ENCODE measurements at regions not wholly inside any gene's neighbourhood (a gene's known extent, or its start where the extent isn't known, plus 50 kb on each side); places are given as distances from the start of the nearest gene placed in this dataset.

DNA sequence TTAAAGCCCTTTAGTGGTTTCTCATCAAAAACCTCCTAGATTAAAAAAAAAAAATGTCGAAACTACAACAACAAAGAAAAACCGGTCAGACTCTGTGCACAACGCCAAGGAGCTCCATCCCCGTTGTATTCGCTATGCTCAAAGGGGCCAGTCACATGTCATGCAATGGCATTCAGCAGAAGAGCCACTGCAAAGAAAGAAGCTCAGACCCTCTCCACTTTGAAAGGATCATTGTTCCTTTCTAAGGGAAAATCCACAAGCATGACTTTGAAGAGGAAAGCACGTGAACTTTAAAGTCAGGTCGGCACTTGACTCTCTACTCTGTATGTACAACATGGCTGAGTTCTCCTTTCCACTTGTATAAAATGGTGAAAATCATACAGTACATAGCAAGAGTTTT, 655.6 kb downstream of the ETS1 start:
- H3K4me1 ChIP-seq, result no peaks in the 10 kb centered on the region
- H3K4me3 ChIP-seq, result no peak overlapping the region
- no peak overlapping the region for H3K27ac ChIP-seq (replicated peaks in 1 of 4)
- DNase-seq (ENCODE audit: extremely low spot score), result no peak
- H3K36me3 ChIP-seq, result no peaks in the 10 kb centered on the region
- WGBS, result 79% methylated on average over 7 of the region's 7 CpGs
- TF ChIP-seq CTCF (IDR thresholded peaks at IDR 0.05) (no peak), EP300 (IDR thresholded peaks at IDR 0.05) (no peak), POLR2A (IDR thresholded peaks at IDR 0.05; ENCODE audit: low read depth) (no peak), POLR2AphosphoS5 (IDR thresholded peaks at IDR 0.05) (no peak)
- H3K9me3 ChIP-seq, result no peaks in the 10 kb centered on the region
- intact Hi-C loops (cut with DNase I), result no loop called here
- H3K27me3 ChIP-seq, result no peaks in the 10 kb centered on the region

GRCh38 chr11:127926721-127927120, 660.6 kb downstream of the ETS1 start:
- H3K9me3 ChIP-seq, result no peaks in the 10 kb centered on the region
- no peak for DNase-seq (ENCODE audit: extremely low spot score)
- intact Hi-C loops (cut with DNase I), result no loop called here
- 92% methylated on average over 8 of the region's 8 CpGs for WGBS
- H3K4me3 ChIP-seq, result no peak overlapping the region
- H3K4me1 ChIP-seq, result no peaks in the 10 kb centered on the region
- no peak for TF ChIP-seq CTCF (IDR thresholded peaks at IDR 0.05)
- TF ChIP-seq POLR2AphosphoS5 (IDR thresholded peaks at IDR 0.05), result no peak
- no peak for TF ChIP-seq POLR2A (IDR thresholded peaks at IDR 0.05; ENCODE audit: low read depth)
- no peak for TF ChIP-seq EP300 (IDR thresholded peaks at IDR 0.05)
- H3K27me3 ChIP-seq, result no peaks in the 10 kb centered on the region
- no peak overlapping the region for H3K27ac ChIP-seq (replicated peaks in 1 of 4)
- no peaks in the 10 kb centered on the region for H3K36me3 ChIP-seq

DNA sequence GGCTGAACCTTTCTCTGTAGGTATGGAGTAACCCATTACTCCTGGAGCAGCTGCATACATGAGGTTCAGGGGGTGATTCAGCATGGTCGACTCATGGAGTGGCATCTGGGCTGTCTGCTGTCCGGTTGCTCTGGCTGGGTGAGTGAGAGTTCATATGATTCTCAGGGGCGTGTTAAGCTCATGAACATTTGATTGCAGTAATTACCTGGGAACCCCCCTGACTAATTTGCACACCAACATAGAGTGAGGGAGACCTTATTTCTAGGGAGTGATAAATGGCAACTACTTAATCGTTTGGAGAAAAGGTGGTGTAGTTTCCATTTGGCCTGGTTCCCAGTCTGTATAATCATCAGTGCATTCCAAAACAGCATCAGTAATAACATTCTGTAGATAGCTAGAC, 661.9 kb downstream of the ETS1 start:
- intact Hi-C loops (cut with DNase I), result no loop called here
- TF ChIP-seq POLR2AphosphoS5 (IDR thresholded peaks at IDR 0.05), result no peak
- no peak for TF ChIP-seq POLR2A (IDR thresholded peaks at IDR 0.05; ENCODE audit: low read depth)
- TF ChIP-seq EP300 (IDR thresholded peaks at IDR 0.05), result no peak
- TF ChIP-seq CTCF (IDR thresholded peaks at IDR 0.05), result no peak
- WGBS, result 68% methylated on average over 2 of the region's 4 CpGs

DNA sequence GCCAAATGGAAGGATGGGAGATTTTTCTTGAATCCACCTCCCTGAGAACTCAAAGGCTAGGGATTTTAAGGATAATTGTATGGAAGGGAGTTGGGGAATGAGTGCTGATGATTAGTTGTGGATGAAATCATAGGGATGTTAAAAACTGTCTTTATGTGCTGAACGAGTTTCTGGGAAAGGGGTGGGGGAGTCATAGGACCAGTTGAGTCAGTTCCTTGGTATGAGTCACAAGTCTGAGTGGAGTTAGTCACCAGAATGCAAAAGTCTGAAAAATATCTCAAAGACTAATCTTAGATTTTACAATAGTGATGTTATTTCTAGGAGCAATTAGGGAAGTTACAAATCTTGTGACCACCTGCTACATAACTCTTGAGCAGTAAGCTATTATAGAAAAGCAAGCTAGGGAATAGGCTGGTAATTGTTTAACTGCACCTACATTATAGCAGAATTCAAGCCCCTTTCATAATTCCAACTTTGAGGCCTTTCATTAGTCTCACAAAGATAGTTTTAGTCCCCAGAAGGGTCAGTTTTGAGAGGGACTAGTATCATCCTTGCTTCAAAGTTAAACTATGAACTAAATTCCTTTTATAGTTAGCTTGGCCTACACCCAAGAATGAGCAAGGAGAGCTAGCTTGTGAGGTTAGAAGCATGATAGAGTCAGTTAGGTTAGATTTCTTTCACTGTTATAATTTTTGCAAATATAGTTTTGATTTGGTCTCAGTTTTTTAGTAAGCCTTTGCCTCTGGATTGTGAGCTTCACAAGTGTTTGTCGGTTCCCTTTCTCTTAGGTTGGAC, 668.0 kb downstream of the ETS1 start:
- no peak for DNase-seq (ENCODE audit: extremely low spot score)
- intact Hi-C loops (cut with DNase I), result no loop called here
- TF ChIP-seq CTCF (IDR thresholded peaks at IDR 0.05) (no peak), EP300 (IDR thresholded peaks at IDR 0.05) (no peak), POLR2A (IDR thresholded peaks at IDR 0.05; ENCODE audit: low read depth) (no peak), POLR2AphosphoS5 (IDR thresholded peaks at IDR 0.05) (no peak)
- no peaks in the 10 kb centered on the region for H3K4me1 ChIP-seq
- WGBS, result 79% methylated on average over 2 of the region's 2 CpGs
- no peaks in the 10 kb centered on the region for H3K36me3 ChIP-seq
- no peaks in the 10 kb centered on the region for H3K27me3 ChIP-seq
- no peak overlapping the region for H3K27ac ChIP-seq (replicated peaks in 1 of 4)
- no peak overlapping the region for H3K4me3 ChIP-seq
- peaks cover 0 to 13% (median 0%) of the 10 kb centered on the region in 4 donors for H3K9me3 ChIP-seq

More for the DNA sequence above, 661.9 kb downstream of the ETS1 start:
- DNase-seq (ENCODE audit: extremely low spot score), result no peak
- Histone ChIP-seq H3K4me1 (no peaks in the 10 kb centered on the region), H3K4me3 (no peak overlapping the region), H3K9me3 (no peaks in the 10 kb centered on the region), H3K27ac (replicated peaks in 1 of 4) (no peak overlapping the region), H3K36me3 (no peaks in the 10 kb centered on the region), H3K27me3 (no peaks in the 10 kb centered on the region)

GRCh38 chr11:127902382-127902781, 685.0 kb downstream of the ETS1 start:
- H3K4me1 ChIP-seq, result no peaks in the 10 kb centered on the region
- H3K4me3 ChIP-seq, result no peak overlapping the region
- TF ChIP-seq POLR2A (IDR thresholded peaks at IDR 0.05; ENCODE audit: low read depth), result no peak
- TF ChIP-seq EP300 (IDR thresholded peaks at IDR 0.05), result no peak
- no peak for TF ChIP-seq POLR2AphosphoS5 (IDR thresholded peaks at IDR 0.05)
- TF ChIP-seq CTCF (IDR thresholded peaks at IDR 0.05), result no peak
- H3K9me3 ChIP-seq, result peaks cover 0 to 13% (median 10%) of the 10 kb centered on the region in 4 donors
- H3K36me3 ChIP-seq, result no peaks in the 10 kb centered on the region
- no peaks in the 10 kb centered on the region for H3K27me3 ChIP-seq
- no peak overlapping the region for H3K27ac ChIP-seq (replicated peaks in 1 of 4)
- intact Hi-C loops (cut with DNase I), result no loop called here
- no peak for DNase-seq (ENCODE audit: extremely low spot score)
